Aorta (tissue), 5 donors: ENCODE measurements at regions not wholly inside any gene's neighbourhood (a gene's known extent, or its start where the extent isn't known, plus 50 kb on each side); places are given as distances from the start of the nearest gene placed in this dataset.

Source experiments
- ATAC-seq: fragments of 200-7000 bp; cut with Tn5 transposase; one replicate; pipeline ENCODE4 v1.9.1; 2022; ENCODE audit warnings: moderate library complexity; ENCODE audit not compliant: low FRiP score
- DNase-seq, 2 donors: peaks; one replicate each; pipeline ENCODE4 v3.0.0-alpha.2; 2020
- H3K27ac ChIP-seq, 2 donors: one replicate each; pipeline ENCODE4 v1.5.1; 2013; ENCODE audit warnings: low read length in 2 of 2, mild to moderate bottlenecking in 2 of 2, moderate library complexity in 2 of 2, control low read depth in 1 of 2, inconsistent platforms in 1 of 2, low read depth in 1 of 2
- H3K27me3 ChIP-seq, 2 donors: one replicate each; pipeline ENCODE4 v1.6.1; 2013; ENCODE audit warnings: control low read depth in 1 of 2, low read length in 1 of 2, mild to moderate bottlenecking in 1 of 2, moderate library complexity in 1 of 2; ENCODE audit not compliant: insufficient read depth in 2 of 2, control insufficient read depth in 1 of 2
- H3K36me3 ChIP-seq, 2 donors: one replicate each; pipeline ENCODE4 v1.6.1; 2013; ENCODE audit warnings: control low read depth in 1 of 2, low read length in 1 of 2, mild to moderate bottlenecking in 1 of 2; ENCODE audit not compliant: insufficient read depth in 2 of 2, control insufficient read depth in 1 of 2
- H3K4me1 ChIP-seq, 2 donors: one replicate each; pipeline ENCODE4 v1.6.1; 2013; ENCODE audit warnings: low read length in 2 of 2, control low read depth in 1 of 2, mild to moderate bottlenecking in 1 of 2, moderate library complexity in 1 of 2; ENCODE audit not compliant: insufficient read depth in 2 of 2, control insufficient read depth in 1 of 2
- H3K4me3 ChIP-seq, 2 donors: one replicate each; pipeline ENCODE4 v1.5.1; 2013; ENCODE audit warnings: low read length in 2 of 2, control low read depth in 1 of 2, mild to moderate bottlenecking in 1 of 2
- H3K9me3 ChIP-seq: one replicate; pipeline ENCODE4 v1.6.1; 2013; ENCODE audit warnings: mild to moderate bottlenecking, low read length; ENCODE audit not compliant: control insufficient read depth
- WGBS, 2 donors: extraction: QIAGEN DNeasy Blood & Tissue Kit; methylation state at CpG; one replicate each; pipeline ENCODE4 v1.1.7; 2013; 5-methylcytosine and 5-hydroxymethylcytosine counted together
- intact Hi-C, 2 donors: fragments of 100-400 bp; cut with DNase I; formaldehyde crosslinking; loops; one replicate each; pipeline versions ENCODE4 v1.14.2 to v1.15.0; 2022
- donor health status: healthy with polysubstance abuse.
- donor health status: Bipolar disorder and iron deficiency.
- donor health status: DM: no; HTN: no; CAD: no.
- donor health status: DM: no; HTN: no; CAD: no.
- donor health status: DM: yes; HTN: yes; CAD: no.

- intact Hi-C loops: no loop called here
- Histone ChIP-seq H3K36me3 (no peaks in the 10 kb centered on the region), H3K4me1 (no peaks in the 10 kb centered on the region), H3K27me3 (no peaks in the 10 kb centered on the region), H3K9me3 (peaks cover 1% of the 10 kb centered on the region), H3K27ac (no peak overlapping the region), H3K4me3 (no peak overlapping the region)
- ATAC-seq: no peak
- 73 to 78% methylated on average over 3 of the region's 3 CpGs for WGBS, 2 donors
- no peak for DNase-seq
These were observed 485.3 kb upstream of the BTBD3 start for GRCh38 chr20:11432407-11432806.

GRCh38 chr20:11436113-11436905 is 481.4 kb upstream of the BTBD3 start:
- Histone ChIP-seq H3K4me3 (no peak overlapping the region), H3K27me3 (no peaks in the 10 kb centered on the region), H3K9me3 (peaks cover 3% of the 10 kb centered on the region), H3K27ac (no peak overlapping the region), H3K36me3 (no peaks in the 10 kb centered on the region), H3K4me1 (no peaks in the 10 kb centered on the region)
- intact Hi-C loops: no loop called here
- WGBS, 2 donors: 90 to 91% methylated on average over 4 of the region's 4 CpGs
- DNase-seq (no peak), ATAC-seq (no peak)

GRCh38 chr20:11437090-11437489 is 480.6 kb upstream of the BTBD3 start:
- WGBS, 2 donors: 84 to 87% methylated on average over 3 of the region's 3 CpGs
- Histone ChIP-seq H3K27ac (no peak overlapping the region), H3K27me3 (no peaks in the 10 kb centered on the region), H3K9me3 (peaks cover 3% of the 10 kb centered on the region), H3K36me3 (no peaks in the 10 kb centered on the region), H3K4me3 (no peak overlapping the region), H3K4me1 (no peaks in the 10 kb centered on the region)
- DNase-seq: no peak
- intact Hi-C loops: no loop called here
- no peak for ATAC-seq

GRCh38 chr20:11437611-11438380 is 479.9 kb upstream of the BTBD3 start:
- Histone ChIP-seq H3K36me3 (no peaks in the 10 kb centered on the region), H3K27me3 (no peaks in the 10 kb centered on the region), H3K4me1 (no peaks in the 10 kb centered on the region), H3K4me3 (no peak overlapping the region), H3K27ac (no peak overlapping the region), H3K9me3 (peaks cover 3% of the 10 kb centered on the region)
- intact Hi-C loops: no loop called here
- no peak for ATAC-seq
- WGBS, 2 donors: 93 to 96% methylated on average over 5 of the region's 5 CpGs
- no peak for DNase-seq

GRCh38 chr20:11438412-11438811 is 479.3 kb upstream of the BTBD3 start:
- H3K27me3 ChIP-seq: no peaks in the 10 kb centered on the region
- intact Hi-C loops: no loop called here
- ATAC-seq: no peak
- no peak overlapping the region for H3K27ac ChIP-seq
- peaks cover 3% of the 10 kb centered on the region for H3K9me3 ChIP-seq
- H3K4me1 ChIP-seq: no peaks in the 10 kb centered on the region
- H3K4me3 ChIP-seq: no peak overlapping the region
- 77 to 85% methylated on average over 6 of the region's 6 CpGs for WGBS, 2 donors
- no peaks in the 10 kb centered on the region for H3K36me3 ChIP-seq
- no peak for DNase-seq

GRCh38 chr20:11443382-11444119 is 474.1 kb upstream of the BTBD3 start:
- 56 to 60% methylated on average over 3 of the region's 3 CpGs for WGBS, 2 donors
- Histone ChIP-seq H3K36me3 (no peaks in the 10 kb centered on the region), H3K27ac (no peak overlapping the region), H3K27me3 (no peaks in the 10 kb centered on the region), H3K4me1 (no peaks in the 10 kb centered on the region), H3K4me3 (no peak overlapping the region), H3K9me3 (no peaks in the 10 kb centered on the region)
- no peak for DNase-seq
- intact Hi-C loops: no loop called here
- ATAC-seq: no peak

- DNase-seq: no peak
- Histone ChIP-seq H3K4me3 (no peak overlapping the region), H3K4me1 (no peaks in the 10 kb centered on the region), H3K27me3 (no peaks in the 10 kb centered on the region), H3K9me3 (no peaks in the 10 kb centered on the region), H3K27ac (no peak overlapping the region), H3K36me3 (no peaks in the 10 kb centered on the region)
- intact Hi-C loops: no loop called here
- ATAC-seq: no peak
- WGBS, 2 donors: 62 to 66% methylated on average over 3 of the region's 3 CpGs
These were observed 472.5 kb upstream of the BTBD3 start for GRCh38 chr20:11445161-11445560.

GRCh38 chr20:11445891-11446290 is 471.8 kb upstream of the BTBD3 start:
- Histone ChIP-seq H3K4me1 (no peaks in the 10 kb centered on the region), H3K27ac (no peak overlapping the region), H3K9me3 (no peaks in the 10 kb centered on the region), H3K36me3 (no peaks in the 10 kb centered on the region), H3K4me3 (no peak overlapping the region), H3K27me3 (no peaks in the 10 kb centered on the region)
- intact Hi-C loops: no loop called here
- no peak for DNase-seq
- ATAC-seq: no peak
